Endothelial cell of umbilical vein (primary cell): ENCODE measurements at regions not wholly inside any gene's neighbourhood (a gene's known extent, or its start where the extent isn't known, plus 50 kb on each side); places are given as distances from the start of the nearest gene placed in this dataset.

Experiments
- MYC ChIP-seq: IDR thresholded peaks from one replicate; pipeline ENCODE4 v1.6.1; 2011; ENCODE audit warnings: mild to moderate bottlenecking, low read depth, low read length
- POLR2A ChIP-seq: IDR thresholded peaks from 2 replicates; pipeline ENCODE4 v1.6.1; 2012; ENCODE audit warnings: low read depth, mild to moderate bottlenecking, control low read depth, low read length
- TF ChIP-seq, protein P1 (sequence below), 2 donors: IDR thresholded peaks; 1 replicate in 1 of 2; 2 replicates in 1 of 2; pipeline ENCODE4 v1.5.1; 2011; ENCODE audit warnings: low read length in 2 of 2, mild to moderate bottlenecking in 2 of 2, moderate library complexity in 2 of 2, control low read depth in 1 of 2, inconsistent platforms in 1 of 2, low read depth in 1 of 2; ENCODE audit not compliant: insufficient read depth in 1 of 2; ENCODE audit errors: extremely low read depth in 1 of 2

DNA sequence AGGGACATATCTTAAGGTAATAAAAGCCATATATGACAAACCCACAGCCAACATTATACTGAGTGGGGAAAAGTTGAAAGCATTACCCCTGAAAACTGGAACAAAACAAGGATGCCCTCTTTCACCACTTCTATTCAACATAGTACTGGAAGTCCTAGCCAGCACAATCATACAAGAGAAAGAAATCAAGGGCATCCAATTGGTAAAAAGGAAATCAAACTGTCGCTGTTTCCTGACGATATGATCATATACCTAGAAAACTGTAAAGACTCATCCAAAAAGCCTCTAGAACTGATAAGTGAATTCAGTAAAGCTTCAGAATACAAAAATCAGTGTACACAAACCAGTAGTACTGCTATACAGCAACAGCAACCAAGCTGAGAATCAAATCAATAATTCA, 53.8 kb upstream of the PSME4 start:
- TF ChIP-seq, protein P1, sequence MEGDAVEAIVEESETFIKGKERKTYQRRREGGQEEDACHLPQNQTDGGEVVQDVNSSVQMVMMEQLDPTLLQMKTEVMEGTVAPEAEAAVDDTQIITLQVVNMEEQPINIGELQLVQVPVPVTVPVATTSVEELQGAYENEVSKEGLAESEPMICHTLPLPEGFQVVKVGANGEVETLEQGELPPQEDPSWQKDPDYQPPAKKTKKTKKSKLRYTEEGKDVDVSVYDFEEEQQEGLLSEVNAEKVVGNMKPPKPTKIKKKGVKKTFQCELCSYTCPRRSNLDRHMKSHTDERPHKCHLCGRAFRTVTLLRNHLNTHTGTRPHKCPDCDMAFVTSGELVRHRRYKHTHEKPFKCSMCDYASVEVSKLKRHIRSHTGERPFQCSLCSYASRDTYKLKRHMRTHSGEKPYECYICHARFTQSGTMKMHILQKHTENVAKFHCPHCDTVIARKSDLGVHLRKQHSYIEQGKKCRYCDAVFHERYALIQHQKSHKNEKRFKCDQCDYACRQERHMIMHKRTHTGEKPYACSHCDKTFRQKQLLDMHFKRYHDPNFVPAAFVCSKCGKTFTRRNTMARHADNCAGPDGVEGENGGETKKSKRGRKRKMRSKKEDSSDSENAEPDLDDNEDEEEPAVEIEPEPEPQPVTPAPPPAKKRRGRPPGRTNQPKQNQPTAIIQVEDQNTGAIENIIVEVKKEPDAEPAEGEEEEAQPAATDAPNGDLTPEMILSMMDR (IDR thresholded peaks at IDR 0.05; ENCODE audit: extremely low read depth in 1 of 2, insufficient read depth in 1 of 2, low read depth in 1 of 2, low read length in 2 of 2) = no peak
- TF ChIP-seq MYC = no peak
- no peak for TF ChIP-seq POLR2A
